Neural progenitor cell (in vitro differentiated cells): ENCODE measurements at regions not wholly inside any gene's neighbourhood (a gene's known extent, or its start where the extent isn't known, plus 50 kb on each side); places are given as distances from the start of the nearest gene placed in this dataset.
A peak's percentile ranks its signal among the peaks of the same experiment; 100 is the strongest.

ENCODE experiments used
- DNase-seq: peaks from one replicate; pipeline ENCODE4 v3.0.0-alpha.2; 2016; ENCODE audit warnings: low spot score
- H2AFZ ChIP-seq: fragments of 200-600 bp; sonication (generic); replicated peaks from 2 replicates; pipeline ENCODE4 v1.6.1; 2016; ENCODE audit warnings: antibody characterized with exemption
- H3F3A ChIP-seq: fragments of 200-600 bp; sonication (generic); 2 replicates; pipeline ENCODE4 v1.6.1; 2016; ENCODE audit warnings: antibody characterized with exemption, low read depth
- H3K27ac ChIP-seq: fragments of 200-600 bp; sonication (generic); 2 replicates; pipeline ENCODE4 v1.5.1; 2016; ENCODE audit warnings: mild to moderate bottlenecking
- H3K27me3 ChIP-seq: fragments of 200-600 bp; sonication (generic); 2 replicates; pipeline ENCODE4 v1.6.1; 2016; ENCODE audit warnings: mild to moderate bottlenecking, moderate library complexity
- H3K36me3 ChIP-seq: fragments of 200-600 bp; sonication (generic); 2 replicates; pipeline ENCODE4 v1.5.1; 2016
- H3K4me1 ChIP-seq: fragments of 200-600 bp; sonication (generic); 2 replicates; pipeline ENCODE4 v1.6.1; 2016; ENCODE audit warnings: mixed run types
- H3K4me2 ChIP-seq: fragments of 200-600 bp; sonication (generic); 2 replicates; pipeline ENCODE4 v1.6.1; 2016
- H3K4me3 ChIP-seq: fragments of 200-600 bp; sonication (generic); 2 replicates; pipeline ENCODE4 v1.5.1; 2016
- H3K79me2 ChIP-seq: fragments of 200-600 bp; sonication (generic); 2 replicates; pipeline ENCODE4 v1.6.1; 2016; ENCODE audit warnings: low read depth
- H3K9ac ChIP-seq: fragments of 200-600 bp; sonication (generic); 2 replicates; pipeline ENCODE4 v1.6.1; 2016
- H3K9me3 ChIP-seq: fragments of 200-600 bp; sonication (generic); 2 replicates; pipeline ENCODE4 v1.5.1; 2016; ENCODE audit warnings: low read depth
- H4K20me1 ChIP-seq: fragments of 200-600 bp; sonication (generic); 2 replicates; pipeline ENCODE4 v1.6.1; 2016; ENCODE audit warnings: low read depth
- H3K27ac Mint-ChIP-seq: 3 replicates; pipeline ENCODE4 v1.8.0; 2021; ENCODE audit warnings: mixed read lengths
- H3K27me3 Mint-ChIP-seq: 2 replicates; pipeline ENCODE4 v1.8.0; 2022; ENCODE audit warnings: low read depth, mild to moderate bottlenecking, inconsistent platforms, moderate library complexity, mixed read lengths; ENCODE audit not compliant: insufficient read depth
- H3K36me3 Mint-ChIP-seq: 3 replicates; pipeline ENCODE4 v1.8.0; 2021; ENCODE audit warnings: mixed read lengths
- H3K4me1 Mint-ChIP-seq: 3 replicates; pipeline ENCODE4 v1.8.0; 2021; ENCODE audit warnings: mixed read lengths
- H3K4me3 Mint-ChIP-seq: 3 replicates; pipeline ENCODE4 v1.8.0; 2021; ENCODE audit warnings: mild to moderate bottlenecking, moderate library complexity, mixed read lengths
- H3K9me3 Mint-ChIP-seq: 3 replicates; pipeline ENCODE4 v1.8.0; 2020; ENCODE audit warnings: mixed read lengths
- EZH2 ChIP-seq: fragments of 200-600 bp; sonication (generic); IDR thresholded peaks from 2 replicates; pipeline ENCODE4 v1.6.1; 2017; ENCODE audit warnings: antibody characterized with exemption, mild to moderate bottlenecking, moderate library complexity
- EZH2phosphoT487 ChIP-seq: fragments of 200-600 bp; sonication (generic); IDR thresholded peaks from 2 replicates; pipeline ENCODE4 v1.6.1; 2017; ENCODE audit warnings: antibody characterized with exemption
- TF ChIP-seq, protein P1 (sequence below): fragments of 200-600 bp; sonication (generic); IDR thresholded peaks from 2 replicates; pipeline ENCODE4 v1.5.1; 2017; ENCODE audit warnings: antibody characterized with exemption, mild to moderate bottlenecking

DNA sequence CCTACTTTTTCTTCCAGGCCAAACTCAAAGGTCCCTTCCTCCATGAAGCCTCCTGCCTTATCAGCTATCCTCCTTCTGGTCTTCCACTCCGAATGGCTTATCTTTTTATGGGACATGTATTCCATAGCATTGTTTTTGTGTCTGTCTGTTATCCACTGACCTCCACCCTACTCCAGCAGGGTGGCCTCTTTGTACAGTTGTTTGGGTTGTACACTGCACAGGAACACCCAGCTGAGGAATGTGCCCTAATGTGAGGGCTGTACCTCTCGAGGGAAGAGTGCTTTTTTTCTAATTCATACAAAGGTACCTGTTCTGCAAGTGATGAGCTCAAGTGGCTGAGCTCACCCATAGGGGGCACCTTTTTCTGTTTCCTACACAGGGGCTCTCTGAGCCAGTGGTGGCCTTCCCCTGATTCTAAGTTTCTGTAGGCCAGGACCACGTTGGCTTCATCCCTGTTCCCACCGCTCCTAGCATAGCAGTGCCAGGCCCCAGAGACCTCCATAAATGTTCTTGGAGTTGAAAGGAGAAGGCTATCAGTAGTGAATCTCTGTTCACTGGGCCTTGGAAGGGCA lies 108.2 kb downstream of the FOXD2 start:
- H3K9me3 Mint-ChIP-seq, result peaks cover 4% of the 10 kb centered on the region
- H3K27me3 Mint-ChIP-seq, result peaks cover 11% of the 10 kb centered on the region
- no peaks in the 10 kb centered on the region for H3K36me3 ChIP-seq
- H3K4me2 ChIP-seq, result no peak overlapping the region
- no peak for DNase-seq
- H3K4me1 ChIP-seq, result peaks cover 19% of the 10 kb centered on the region
- H2AFZ ChIP-seq, result no peak overlapping the region
- H3K27ac Mint-ChIP-seq, result no peak overlapping the region
- no peak overlapping the region for H3K9ac ChIP-seq
- no peaks in the 10 kb centered on the region for H3K9me3 ChIP-seq
- H3F3A ChIP-seq, result no peaks in the 10 kb centered on the region
- H3K27me3 ChIP-seq, result no peaks in the 10 kb centered on the region
- H3K4me3 ChIP-seq, result no peak overlapping the region
- TF ChIP-seq EZH2phosphoT487 (no peak), EZH2 (no peak)
- TF ChIP-seq, protein P1, sequence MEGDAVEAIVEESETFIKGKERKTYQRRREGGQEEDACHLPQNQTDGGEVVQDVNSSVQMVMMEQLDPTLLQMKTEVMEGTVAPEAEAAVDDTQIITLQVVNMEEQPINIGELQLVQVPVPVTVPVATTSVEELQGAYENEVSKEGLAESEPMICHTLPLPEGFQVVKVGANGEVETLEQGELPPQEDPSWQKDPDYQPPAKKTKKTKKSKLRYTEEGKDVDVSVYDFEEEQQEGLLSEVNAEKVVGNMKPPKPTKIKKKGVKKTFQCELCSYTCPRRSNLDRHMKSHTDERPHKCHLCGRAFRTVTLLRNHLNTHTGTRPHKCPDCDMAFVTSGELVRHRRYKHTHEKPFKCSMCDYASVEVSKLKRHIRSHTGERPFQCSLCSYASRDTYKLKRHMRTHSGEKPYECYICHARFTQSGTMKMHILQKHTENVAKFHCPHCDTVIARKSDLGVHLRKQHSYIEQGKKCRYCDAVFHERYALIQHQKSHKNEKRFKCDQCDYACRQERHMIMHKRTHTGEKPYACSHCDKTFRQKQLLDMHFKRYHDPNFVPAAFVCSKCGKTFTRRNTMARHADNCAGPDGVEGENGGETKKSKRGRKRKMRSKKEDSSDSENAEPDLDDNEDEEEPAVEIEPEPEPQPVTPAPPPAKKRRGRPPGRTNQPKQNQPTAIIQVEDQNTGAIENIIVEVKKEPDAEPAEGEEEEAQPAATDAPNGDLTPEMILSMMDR, result peak; percentile 29
- peaks cover 19% of the 10 kb centered on the region for H3K4me1 Mint-ChIP-seq
- H3K79me2 ChIP-seq, result no peaks in the 10 kb centered on the region
- no peaks in the 10 kb centered on the region for H3K36me3 Mint-ChIP-seq
- H4K20me1 ChIP-seq, result no peaks in the 10 kb centered on the region
- H3K27ac ChIP-seq, result no peak overlapping the region
- no peak overlapping the region for H3K4me3 Mint-ChIP-seq

DNA sequence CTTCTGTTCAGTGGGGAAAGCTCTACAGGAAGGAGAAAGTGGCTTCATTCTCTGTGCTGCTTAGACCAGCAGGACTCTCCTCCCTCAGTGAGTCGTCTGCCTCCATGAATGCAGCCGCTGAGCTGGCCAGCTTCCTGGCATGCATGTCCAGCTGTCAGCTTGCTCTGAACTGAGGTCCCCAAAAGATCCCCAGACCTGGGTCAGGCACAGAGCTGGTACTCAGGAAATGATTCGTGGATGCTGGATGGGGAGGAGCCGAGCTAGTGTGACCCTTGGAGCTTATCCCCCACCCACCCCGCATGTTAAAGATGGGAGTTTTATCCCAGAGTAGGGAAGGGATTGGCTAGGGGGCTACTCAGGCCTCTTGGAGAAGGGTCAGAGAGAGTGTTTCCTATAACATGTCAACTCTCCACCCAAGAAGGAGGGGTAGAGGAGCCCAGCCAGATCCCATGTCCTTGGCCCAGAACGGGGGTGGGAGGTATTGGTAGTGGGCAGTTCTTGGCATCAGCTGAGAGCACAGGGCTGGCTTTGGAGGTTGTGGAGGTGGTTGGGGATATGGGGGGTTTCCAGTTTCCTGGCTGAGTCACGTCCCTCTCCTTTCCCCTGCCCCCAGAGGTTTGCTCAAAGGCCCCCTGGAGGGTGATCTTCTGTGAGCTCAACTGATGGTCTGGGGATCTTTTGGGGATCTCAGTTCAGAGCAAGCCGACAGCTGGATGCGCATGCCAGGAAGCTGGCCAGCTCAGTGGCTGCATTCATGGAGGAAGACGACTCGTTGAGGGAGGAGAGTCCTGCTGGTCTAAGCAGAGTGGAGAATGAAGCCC lies 110.1 kb downstream of the FOXD2 start:
- Histone ChIP-seq H3K27me3 (no peaks in the 10 kb centered on the region), H3K36me3 (no peaks in the 10 kb centered on the region), H3K9me3 (no peaks in the 10 kb centered on the region), H3K9ac (no peak overlapping the region), H4K20me1 (no peaks in the 10 kb centered on the region), H3K4me3 (no peak overlapping the region), H3K27ac (no peak overlapping the region), H2AFZ (peak overlapping the region; percentile 57), H3F3A (no peaks in the 10 kb centered on the region), H3K4me1 (peaks cover 24% of the 10 kb centered on the region), H3K79me2 (no peaks in the 10 kb centered on the region), H3K4me2 (peak overlapping the region; percentile 31)
- no peaks in the 10 kb centered on the region for H3K36me3 Mint-ChIP-seq
- no peak overlapping the region for H3K27ac Mint-ChIP-seq
- TF ChIP-seq EZH2phosphoT487 (no peak), EZH2 (no peak)
- TF ChIP-seq, protein P1, result no peak
- H3K27me3 Mint-ChIP-seq, result peaks cover 11% of the 10 kb centered on the region
- DNase-seq, result peak; percentile 45
- H3K4me1 Mint-ChIP-seq, result peaks cover 21% of the 10 kb centered on the region
- no peaks in the 10 kb centered on the region for H3K9me3 Mint-ChIP-seq
- no peak overlapping the region for H3K4me3 Mint-ChIP-seq

DNA sequence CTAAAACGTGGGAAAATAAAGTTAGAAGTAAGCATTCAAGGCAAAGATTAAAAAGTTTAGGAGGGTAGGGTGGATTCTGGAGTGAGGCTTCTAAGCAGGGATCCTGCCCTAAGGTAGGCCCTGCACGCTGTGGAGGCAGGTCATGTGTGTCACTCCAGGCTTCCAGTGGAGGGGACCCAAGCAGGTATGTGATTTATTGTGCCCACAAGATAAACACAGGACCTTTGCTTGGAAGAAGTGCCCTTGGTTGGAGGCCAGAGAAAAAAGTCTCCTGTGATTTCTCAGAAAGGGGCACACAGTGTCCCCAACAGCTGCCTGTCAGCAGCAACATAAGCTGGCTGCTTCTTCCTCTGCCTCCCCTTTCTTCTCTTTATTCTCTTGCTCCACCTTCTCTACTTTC lies 110.8 kb downstream of the FOXD2 start:
- peaks cover 11% of the 10 kb centered on the region for H3K27me3 Mint-ChIP-seq
- H3K36me3 ChIP-seq, result no peaks in the 10 kb centered on the region
- no peak overlapping the region for H3K27ac Mint-ChIP-seq
- no peaks in the 10 kb centered on the region for H3K9me3 Mint-ChIP-seq
- peaks cover 21% of the 10 kb centered on the region for H3K4me1 Mint-ChIP-seq
- H3K27me3 ChIP-seq, result no peaks in the 10 kb centered on the region
- H4K20me1 ChIP-seq, result no peaks in the 10 kb centered on the region
- peak overlapping the region; percentile 57 for H2AFZ ChIP-seq
- H3K4me3 Mint-ChIP-seq, result no peak overlapping the region
- H3K27ac ChIP-seq, result no peak overlapping the region
- DNase-seq, result no peak
- no peaks in the 10 kb centered on the region for H3K9me3 ChIP-seq
- TF ChIP-seq EZH2, result no peak
- TF ChIP-seq, protein P1, result no peak
- no peak for TF ChIP-seq EZH2phosphoT487
- no peak overlapping the region for H3K4me2 ChIP-seq
- no peaks in the 10 kb centered on the region for H3K79me2 ChIP-seq
- no peaks in the 10 kb centered on the region for H3F3A ChIP-seq
- no peaks in the 10 kb centered on the region for H3K36me3 Mint-ChIP-seq
- peaks cover 24% of the 10 kb centered on the region for H3K4me1 ChIP-seq
- H3K9ac ChIP-seq, result no peak overlapping the region
- no peak overlapping the region for H3K4me3 ChIP-seq
